ENCODE measurements at regions not wholly inside any gene's neighbourhood (a gene's known extent, or its start where the extent isn't known, plus 50 kb on each side); places are given as distances from the start of the nearest gene placed in this dataset.

GRCh38 chr14:99058542-99058941, 213.5 kb downstream of the BCL11B start:
- TF ChIP-seq CTCF (IDR thresholded peaks at IDR 0.05; ENCODE audit: insufficient read depth, low read length) (no peak), POLR2AphosphoS5 (IDR thresholded peaks at IDR 0.05; ENCODE audit: low read depth) (no peak)
